GM10248 (cell line): ENCODE measurements at regions not wholly inside any gene's neighbourhood (a gene's known extent, or its start where the extent isn't known, plus 50 kb on each side); places are given as distances from the start of the nearest gene placed in this dataset.

Experiments used
- CTCF ChIA-PET: fragments of 300-600 bp; sonication (Branson Sonifier 250); formaldehyde crosslinking; extraction: SDS; loops from one replicate; lab custom pipeline; 2021; ENCODE audit warnings: antibody characterized with exemption; lab: Yijun Ruan, JAX
- POLR2A ChIA-PET: fragments of 350-650 bp; sonication (Branson Sonifier 250); formaldehyde crosslinking; extraction: SDS; loops from one replicate; lab custom pipeline; 2020; ENCODE audit warnings: antibody characterized with exemption; lab: Yijun Ruan, JAX
- DNase-seq: peaks from one replicate; pipeline ENCODE4 v3.0.0; 2012; ENCODE audit errors: extremely low spot score
- CTCF ChIP-seq: IDR thresholded peaks from 2 replicates; pipeline ENCODE4 v1.5.1; 2012; ENCODE audit warnings: mild to moderate bottlenecking, low read depth; ENCODE audit errors: extremely low read depth, missing control alignments, control extremely low read depth

- no peak for TF ChIP-seq CTCF
- ChIA-PET CTCF (interaction anchor here (1.2 kb wide), 1 partner anchor 12 kb away, joined by 4 read pairs; no protein-coding TSS in a partner anchor), POLR2A (no interaction called here)
- DNase-seq: no peak
These were observed 73.0 kb upstream of the TMEM17 start for GRCh38 chr2:62578803-62579640.

- POLR2A ChIA-PET: no interaction called here
- no peak for DNase-seq
- no peak for TF ChIP-seq CTCF
- CTCF ChIA-PET: interaction anchor here (1.2 kb wide), 1 partner anchor 11 kb away, joined by 4 read pairs; no protein-coding TSS in a partner anchor
These were observed 72.2 kb upstream of the TMEM17 start for GRCh38 chr2:62577994-62578781.

- no peak for DNase-seq
- TF ChIP-seq CTCF: no peak
- ChIA-PET CTCF (interaction anchor here (1.4 kb wide), 1 partner anchor 911 kb away, joined by 3 read pairs; no protein-coding TSS in a partner anchor), POLR2A (no interaction called here)
These were observed 70.4 kb upstream of the TMEM17 start for GRCh38 chr2:62576276-62576939.

GRCh38 chr2:62573936-62574335, 67.9 kb upstream of the TMEM17 start:
- no peak for DNase-seq
- CTCF ChIA-PET: no interaction called here
- POLR2A ChIA-PET: no interaction called here
- TF ChIP-seq CTCF: no peak

- ChIA-PET CTCF (no interaction called here), POLR2A (no interaction called here)
- DNase-seq: no peak
- TF ChIP-seq CTCF: no peak
These were observed 67.2 kb upstream of the TMEM17 start for GRCh38 chr2:62573137-62573731.
